Prostate gland (tissue), 2 donors: ENCODE measurements at regions not wholly inside any gene's neighbourhood (a gene's known extent, or its start where the extent isn't known, plus 50 kb on each side); places are given as distances from the start of the nearest gene placed in this dataset.

ENCODE experiments used
- CTCF ChIP-seq, 4 experiments: fragments of 200-600 bp in 2 of 4; fragments of 450-650 bp in 2 of 4; sonication (generic) in 2 of 4; IDR thresholded peaks; 1 replicate in 3 of 4; 2 replicates in 1 of 4; pipeline ENCODE4 v1.5.1; 2016 to 2019; ENCODE audit warnings: antibody characterized with exemption in 4 of 4, mild to moderate bottlenecking in 2 of 4, moderate library complexity in 2 of 4
- POLR2A ChIP-seq: fragments of 450-650 bp; IDR thresholded peaks from one replicate; pipeline ENCODE4 v1.6.1; 2016; ENCODE audit warnings: antibody characterized with exemption, mild to moderate bottlenecking
- POLR2AphosphoS5 ChIP-seq: sonication (generic); formaldehyde crosslinking; IDR thresholded peaks from one replicate; pipeline ENCODE4 v1.6.1; 2017; ENCODE audit warnings: antibody characterized with exemption

DNA sequence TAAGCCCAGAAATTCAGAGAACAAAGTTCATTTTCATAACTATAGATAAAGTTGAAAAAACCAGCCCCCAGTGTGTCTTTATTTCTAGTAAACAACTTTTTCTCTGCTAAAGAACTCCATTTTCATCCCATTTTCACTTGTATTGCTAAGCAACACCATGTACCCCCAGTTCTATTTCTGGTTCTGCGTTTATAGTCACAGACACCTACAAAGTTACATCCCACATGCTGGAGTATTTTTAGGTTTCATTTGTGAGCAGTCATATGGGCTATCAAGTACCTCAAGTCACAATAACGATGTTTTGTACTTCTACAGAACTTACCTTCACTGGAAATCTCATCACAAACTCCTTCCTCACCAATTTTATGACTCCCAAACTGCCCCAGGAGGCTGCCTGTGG, 236.5 kb downstream of the RSL24D1 start:
- TF ChIP-seq POLR2AphosphoS5 (no peak), POLR2A (no peak), CTCF (IDR thresholded peaks at IDR 0.05) (no peak)
